ENCODE measurements at regions not wholly inside any gene's neighbourhood (a gene's known extent, or its start where the extent isn't known, plus 50 kb on each side); places are given as distances from the start of the nearest gene placed in this dataset.

- H3K9me3 ChIP-seq (ENCODE audit: control insufficient read depth in 4 of 4, insufficient read depth in 3 of 4, low read length in 3 of 4), result no peaks in the 10 kb centered on the region
- no peak overlapping the region for H3K4me3 ChIP-seq
- H3K27me3 ChIP-seq (ENCODE audit: control insufficient read depth in 3 of 3, insufficient read depth in 3 of 3, low read length in 2 of 3), result no peaks in the 10 kb centered on the region
- DNase-seq (no peak), ATAC-seq (ENCODE audit: insufficient read depth, low FRiP score) (no peak)
- H3K4me1 ChIP-seq (ENCODE audit: control insufficient read depth in 5 of 5, insufficient read depth in 5 of 5, low read length in 5 of 5), result peaks cover 0 to 2% (median 0%) of the 10 kb centered on the region in 5 donors
- WGBS, 2 donors, result 87% methylated on average over 17 of the region's 17 CpGs
- TF ChIP-seq, protein P1, sequence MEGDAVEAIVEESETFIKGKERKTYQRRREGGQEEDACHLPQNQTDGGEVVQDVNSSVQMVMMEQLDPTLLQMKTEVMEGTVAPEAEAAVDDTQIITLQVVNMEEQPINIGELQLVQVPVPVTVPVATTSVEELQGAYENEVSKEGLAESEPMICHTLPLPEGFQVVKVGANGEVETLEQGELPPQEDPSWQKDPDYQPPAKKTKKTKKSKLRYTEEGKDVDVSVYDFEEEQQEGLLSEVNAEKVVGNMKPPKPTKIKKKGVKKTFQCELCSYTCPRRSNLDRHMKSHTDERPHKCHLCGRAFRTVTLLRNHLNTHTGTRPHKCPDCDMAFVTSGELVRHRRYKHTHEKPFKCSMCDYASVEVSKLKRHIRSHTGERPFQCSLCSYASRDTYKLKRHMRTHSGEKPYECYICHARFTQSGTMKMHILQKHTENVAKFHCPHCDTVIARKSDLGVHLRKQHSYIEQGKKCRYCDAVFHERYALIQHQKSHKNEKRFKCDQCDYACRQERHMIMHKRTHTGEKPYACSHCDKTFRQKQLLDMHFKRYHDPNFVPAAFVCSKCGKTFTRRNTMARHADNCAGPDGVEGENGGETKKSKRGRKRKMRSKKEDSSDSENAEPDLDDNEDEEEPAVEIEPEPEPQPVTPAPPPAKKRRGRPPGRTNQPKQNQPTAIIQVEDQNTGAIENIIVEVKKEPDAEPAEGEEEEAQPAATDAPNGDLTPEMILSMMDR (IDR thresholded peaks at IDR 0.05; ENCODE audit: control extremely low read depth, extremely low read depth), result no peak
- no peak overlapping the region for H3K9ac ChIP-seq (ENCODE audit: insufficient read depth in 1 of 2, low read length in 2 of 2)
- no peak overlapping the region for H3K27ac ChIP-seq (ENCODE audit: low read depth in 1 of 2, low read length in 1 of 2)
- no peaks in the 10 kb centered on the region for H3K36me3 ChIP-seq (ENCODE audit: control insufficient read depth in 4 of 4, insufficient read depth in 4 of 4, low read length in 4 of 4)
Measured at GRCh38 chr6:40743690-40744446, 156.7 kb upstream of the LRFN2 start.

DNA sequence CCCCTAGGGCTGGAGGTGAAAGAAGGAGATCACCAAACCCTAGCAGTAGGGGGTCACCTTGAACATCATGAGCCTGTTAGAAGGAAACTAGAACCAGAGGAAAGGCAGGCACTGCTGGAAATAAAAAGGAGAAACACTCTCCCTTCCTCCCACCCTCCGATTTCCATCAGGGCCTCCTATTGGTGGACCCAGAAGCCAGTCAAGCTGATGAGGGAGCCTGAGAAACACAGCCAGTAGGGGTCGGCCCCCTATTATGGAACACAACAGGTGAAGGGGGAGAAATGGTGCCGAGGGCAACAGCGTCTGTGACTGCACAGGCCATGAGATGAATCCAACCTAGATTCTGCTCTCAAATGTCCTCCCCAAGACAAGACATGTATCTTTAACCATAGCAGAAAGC, 156.1 kb upstream of the LRFN2 start:
- Histone ChIP-seq H3K9me3 (ENCODE audit: control insufficient read depth in 4 of 4, insufficient read depth in 3 of 4, low read length in 3 of 4) (no peaks in the 10 kb centered on the region), H3K4me1 (ENCODE audit: control insufficient read depth in 5 of 5, insufficient read depth in 5 of 5, low read length in 5 of 5) (peaks cover 0 to 2% (median 0%) of the 10 kb centered on the region in 5 donors), H3K9ac (ENCODE audit: insufficient read depth in 1 of 2, low read length in 2 of 2) (no peak overlapping the region), H3K27ac (ENCODE audit: low read depth in 1 of 2, low read length in 1 of 2) (no peak overlapping the region), H3K36me3 (ENCODE audit: control insufficient read depth in 4 of 4, insufficient read depth in 4 of 4, low read length in 4 of 4) (no peaks in the 10 kb centered on the region), H3K27me3 (ENCODE audit: control insufficient read depth in 3 of 3, insufficient read depth in 3 of 3, low read length in 2 of 3) (no peaks in the 10 kb centered on the region), H3K4me3 (no peak overlapping the region)
- DNase-seq, result no peak
- TF ChIP-seq, protein P1 (IDR thresholded peaks at IDR 0.05; ENCODE audit: control extremely low read depth, extremely low read depth), result no peak
- WGBS, 2 donors, result 76 to 82% methylated on average over 4 of the region's 4 CpGs
- ATAC-seq (ENCODE audit: insufficient read depth, low FRiP score), result no peak

DNA sequence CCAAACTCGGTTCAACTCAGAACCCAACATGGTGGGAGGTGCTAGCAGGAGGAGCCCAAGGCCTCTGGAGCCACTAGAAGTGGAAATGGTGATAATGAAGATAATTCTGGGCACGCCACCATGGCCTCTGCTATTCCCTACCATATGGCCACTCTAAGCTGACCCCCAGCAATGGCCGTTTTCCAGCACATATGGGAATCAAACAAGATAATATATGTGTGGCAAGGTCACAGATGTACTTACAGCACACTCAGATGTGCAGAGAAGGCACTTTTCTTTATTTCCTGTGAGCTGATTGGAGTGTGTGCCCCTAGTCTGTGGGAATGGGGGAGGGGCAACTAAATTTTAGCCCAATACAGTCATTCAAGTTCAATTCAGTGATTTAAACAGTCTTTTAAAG, 153.4 kb upstream of the LRFN2 start:
- H3K4me1 ChIP-seq (ENCODE audit: control insufficient read depth in 5 of 5, insufficient read depth in 5 of 5, low read length in 5 of 5), result peaks cover 0 to 5% (median 0%) of the 10 kb centered on the region in 5 donors
- DNase-seq (no peak), ATAC-seq (ENCODE audit: insufficient read depth, low FRiP score) (no peak)
- WGBS, 2 donors, result 83 to 86% methylated on average over 3 of the region's 3 CpGs
- no peaks in the 10 kb centered on the region for H3K9me3 ChIP-seq (ENCODE audit: control insufficient read depth in 4 of 4, insufficient read depth in 3 of 4, low read length in 3 of 4)
- no peak overlapping the region for H3K27ac ChIP-seq (ENCODE audit: low read depth in 1 of 2, low read length in 1 of 2)
- H3K36me3 ChIP-seq (ENCODE audit: control insufficient read depth in 4 of 4, insufficient read depth in 4 of 4, low read length in 4 of 4), result no peaks in the 10 kb centered on the region
- TF ChIP-seq, protein P1 (IDR thresholded peaks at IDR 0.05; ENCODE audit: control extremely low read depth, extremely low read depth), result no peak
- no peaks in the 10 kb centered on the region for H3K27me3 ChIP-seq (ENCODE audit: control insufficient read depth in 3 of 3, insufficient read depth in 3 of 3, low read length in 2 of 3)
- no peak overlapping the region for H3K9ac ChIP-seq (ENCODE audit: insufficient read depth in 1 of 2, low read length in 2 of 2)
- no peak overlapping the region for H3K4me3 ChIP-seq
